HG03571 (cell line): ENCODE measurements at regions not wholly inside any gene's neighbourhood (a gene's known extent, or its start where the extent isn't known, plus 50 kb on each side); places are given as distances from the start of the nearest gene placed in this dataset.
"Not testable (repeated sequence)": the region's sequence is repeated elsewhere in the genome, so short reads cannot be mapped to it uniquely, and the experiment has no call there.

ENCODE experiments used
- ATAC-seq: cut with Tn5 transposase; IDR thresholded peaks from one replicate; pipeline ENCODE4 v1.9.1; 2021; ENCODE audit not compliant: unreplicated experiment

DNA sequence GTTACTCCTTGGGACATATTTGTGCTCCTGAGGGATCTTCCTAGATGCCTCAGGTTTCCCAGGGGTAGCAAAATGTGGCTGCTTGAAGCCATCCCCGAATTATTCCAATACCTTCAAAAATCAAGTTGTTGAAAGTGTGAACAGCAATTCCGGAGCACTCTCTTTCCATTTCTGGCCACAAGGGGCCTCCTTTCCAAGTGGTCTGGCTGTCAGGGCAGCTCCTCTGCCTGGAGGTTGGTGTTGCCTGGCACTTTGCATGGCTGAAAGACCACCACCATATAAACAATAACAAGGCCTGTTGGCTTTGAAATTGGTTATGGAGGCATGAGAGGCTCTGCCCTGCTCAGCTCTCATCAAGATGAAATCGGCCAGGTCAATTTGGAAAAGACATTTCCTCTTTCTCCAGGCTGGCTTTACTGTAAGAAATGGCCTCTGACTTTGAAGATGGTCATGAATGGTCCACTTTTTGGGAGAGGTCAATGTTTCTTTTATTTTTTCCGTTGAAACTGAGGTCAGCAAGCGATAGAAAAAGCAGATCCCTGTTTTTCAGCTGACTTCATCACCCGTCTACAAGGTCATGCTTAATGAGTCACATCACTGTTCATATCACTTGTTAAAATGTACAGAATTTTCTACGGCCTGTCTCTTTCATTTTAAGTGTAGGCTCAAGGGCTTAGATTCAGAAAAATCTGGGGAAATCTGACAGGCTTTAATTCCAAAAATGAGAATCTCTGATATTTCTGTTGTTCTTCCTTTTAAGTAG lies 481.1 kb upstream of the ZNF608 start:
- no peak for ATAC-seq

DNA sequence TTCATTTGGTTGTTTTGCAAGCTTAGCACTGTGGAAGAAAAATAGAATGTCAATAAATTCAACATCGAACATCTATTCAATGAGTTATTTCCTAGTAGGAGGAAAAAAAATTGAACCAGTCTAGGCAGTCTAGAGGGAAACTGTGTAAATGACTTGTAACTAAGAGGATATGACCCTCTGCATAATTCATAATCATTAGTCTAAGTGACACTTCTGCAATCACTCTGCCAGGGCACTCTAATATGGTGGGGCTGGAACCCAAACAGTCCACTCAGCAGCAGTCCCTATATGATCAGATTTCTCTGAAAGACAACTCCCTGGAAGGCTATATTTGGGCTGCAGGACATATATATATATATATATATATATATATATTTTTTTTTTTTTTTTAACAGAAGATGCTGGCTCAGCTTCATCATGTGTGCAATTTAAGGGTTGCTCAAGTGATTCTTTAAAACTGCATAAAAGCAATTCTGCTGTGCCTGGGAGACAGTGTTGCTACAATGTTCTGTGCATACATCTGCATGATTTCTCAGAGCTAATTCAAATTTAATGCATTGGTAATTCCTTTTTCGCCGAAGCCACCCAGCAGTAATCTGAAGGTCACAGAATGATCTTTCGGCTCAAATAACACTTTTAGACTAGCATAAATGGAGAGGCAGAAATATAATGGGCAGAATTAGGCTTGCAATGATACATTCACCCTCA lies 482.1 kb upstream of the ZNF608 start:
- ATAC-seq, result no peak

DNA sequence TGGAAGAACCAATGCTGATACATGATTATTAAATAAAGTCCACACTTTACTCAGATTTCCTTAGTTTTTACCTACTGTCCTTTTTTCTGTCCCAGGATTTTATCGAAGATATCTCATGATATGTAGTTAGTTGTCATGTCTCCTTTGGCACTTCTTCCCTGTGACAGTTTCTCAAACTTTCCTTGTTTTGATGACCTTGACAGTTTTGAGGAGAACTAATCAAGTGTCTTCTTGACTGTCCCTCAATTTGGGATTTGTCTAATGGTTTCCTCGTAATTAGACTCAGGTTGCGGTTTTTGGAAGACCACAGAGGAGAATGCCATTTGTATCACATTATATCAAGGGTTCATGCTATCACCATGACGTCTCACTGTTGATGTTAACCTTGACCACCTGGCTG lies 483.1 kb upstream of the ZNF608 start:
- no peak for ATAC-seq

DNA sequence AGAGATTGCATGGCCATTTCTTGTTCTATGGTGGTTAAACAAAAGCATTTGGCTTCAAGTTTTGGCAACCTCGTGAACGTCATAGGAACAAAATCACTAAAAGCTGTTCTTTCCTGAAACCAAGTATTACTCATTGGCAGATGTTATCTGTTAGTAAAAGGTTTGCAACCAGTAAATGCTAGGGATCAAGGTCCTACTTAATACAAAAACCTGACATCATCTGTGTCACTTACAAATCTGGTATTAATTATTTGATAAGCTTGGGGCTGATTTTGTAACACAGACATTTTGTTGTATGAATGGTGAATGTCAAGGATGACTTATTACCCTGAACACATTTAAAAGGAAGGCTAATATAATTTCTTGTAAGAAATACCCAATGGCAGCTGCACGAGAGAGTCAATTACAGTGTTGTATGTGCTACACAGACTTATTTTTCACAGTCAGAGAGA lies 486.4 kb upstream of the ZNF608 start:
- ATAC-seq, result no peak

DNA sequence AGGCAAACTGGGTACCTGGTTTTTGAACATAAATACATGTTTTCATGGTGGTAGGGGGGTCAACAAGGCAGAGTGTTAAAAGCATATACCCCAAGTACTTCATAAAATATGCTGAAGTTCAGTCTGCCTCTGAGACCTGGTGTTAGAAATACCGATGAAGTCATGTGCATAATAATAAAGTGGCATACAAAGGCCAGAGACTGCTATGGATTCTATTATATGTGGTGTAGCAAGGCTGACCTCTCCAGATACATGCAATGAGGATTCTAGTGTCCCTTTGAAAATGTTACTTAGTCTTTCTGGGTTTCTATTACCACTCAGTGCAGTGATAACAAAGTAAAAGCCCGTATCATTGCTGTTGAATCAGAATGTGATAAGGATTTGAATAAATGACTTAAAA lies 487.5 kb upstream of the ZNF608 start:
- ATAC-seq, result no peak

DNA sequence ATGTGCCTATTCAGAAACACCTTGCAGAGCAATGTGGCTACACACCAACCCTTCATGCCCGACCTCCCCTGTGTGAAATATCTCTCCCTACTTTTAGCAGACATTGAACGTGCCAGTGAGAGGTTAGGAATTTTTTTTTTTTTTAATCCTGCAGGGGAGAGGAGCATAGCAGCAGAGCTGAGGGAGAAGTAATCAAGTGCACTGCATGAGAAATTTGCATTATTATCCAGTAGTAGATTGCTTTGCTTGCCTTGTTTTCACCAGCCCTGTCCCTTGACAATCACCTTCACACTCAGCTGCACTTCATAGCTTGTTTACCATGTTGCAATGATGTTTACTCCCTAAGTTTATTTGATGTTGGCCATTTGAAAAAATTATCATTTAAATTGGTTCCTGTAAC lies 489.6 kb upstream of the ZNF608 start:
- ATAC-seq, result no peak

DNA sequence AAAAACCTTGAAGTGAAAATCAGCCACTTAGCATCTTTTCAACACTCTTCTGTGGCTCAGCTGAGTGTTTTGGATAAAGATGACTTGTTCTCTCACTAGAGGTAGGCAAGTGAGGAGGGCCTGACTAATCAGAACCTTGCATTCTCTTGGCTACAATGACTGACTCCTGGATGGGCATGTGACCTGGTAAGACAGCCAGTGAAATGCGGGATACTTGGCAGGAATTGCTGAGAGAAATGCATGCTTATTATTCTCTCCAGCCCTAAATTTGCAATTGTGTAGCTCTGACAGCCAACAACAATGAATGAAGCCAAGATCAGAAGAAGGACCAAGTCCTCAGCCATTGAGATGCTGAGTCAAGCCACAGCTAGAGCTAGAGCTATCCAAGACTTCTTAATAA lies 490.5 kb upstream of the ZNF608 start:
- ATAC-seq, result no peak

DNA sequence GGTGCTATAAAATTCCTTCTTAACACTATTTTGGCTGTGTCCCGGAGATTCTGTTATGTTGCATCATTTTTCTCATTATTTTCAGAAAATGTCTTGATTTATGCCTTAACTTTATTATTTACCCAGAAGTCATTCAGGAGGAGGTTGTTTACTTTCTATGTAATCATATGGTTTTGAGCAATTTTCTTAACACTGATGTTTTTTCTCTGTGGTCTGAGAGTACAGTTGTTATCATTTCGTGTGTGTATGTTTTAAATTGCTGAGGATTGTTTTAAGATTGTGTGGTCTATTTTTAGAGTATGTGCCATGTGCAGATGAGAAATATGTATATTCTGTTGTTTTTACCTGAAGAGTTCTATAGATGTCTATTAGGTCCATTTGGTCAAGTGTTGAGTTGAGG lies 498.1 kb upstream of the ZNF608 start:
- ATAC-seq, result no peak

DNA sequence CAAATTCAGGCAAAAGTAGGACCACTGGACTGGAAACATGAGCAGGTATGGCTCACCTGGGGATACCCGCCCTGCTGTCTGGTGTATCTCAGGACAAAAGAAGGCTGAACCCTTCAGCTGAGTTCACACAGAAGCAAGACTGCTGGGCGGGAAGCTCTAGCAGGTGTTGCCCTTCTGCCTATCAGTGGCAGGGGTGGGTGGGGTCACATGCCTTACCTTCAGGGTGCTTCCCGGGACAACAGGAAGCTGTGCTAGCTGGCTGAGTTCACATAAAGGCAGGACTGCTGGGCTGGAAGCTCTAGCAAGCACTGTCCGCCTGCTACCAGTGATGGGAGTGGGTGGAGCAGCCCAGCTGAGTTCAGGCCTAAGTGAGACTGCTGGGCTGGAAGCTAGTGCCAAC lies 498.8 kb upstream of the ZNF608 start:
- no peak for ATAC-seq

DNA sequence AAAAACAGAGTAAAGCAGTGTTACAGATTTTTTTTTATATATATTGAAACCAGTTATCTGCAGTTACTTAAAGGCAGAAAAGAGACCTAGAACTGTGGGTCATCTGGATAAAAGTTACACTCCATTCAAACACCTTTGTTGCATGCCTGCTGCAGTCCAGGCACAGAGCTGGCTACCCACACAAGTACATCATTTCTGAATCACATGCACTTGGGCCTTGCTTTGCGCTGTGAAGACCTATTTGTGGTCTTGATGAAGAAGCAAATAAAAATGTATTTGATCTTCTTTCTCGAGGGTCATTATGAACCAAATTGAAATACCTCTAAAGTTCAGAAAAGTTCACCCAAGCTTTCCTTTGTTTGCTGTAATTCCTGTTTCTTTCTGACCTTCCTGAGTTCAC lies 503.0 kb upstream of the ZNF608 start:
- ATAC-seq, result no peak

DNA sequence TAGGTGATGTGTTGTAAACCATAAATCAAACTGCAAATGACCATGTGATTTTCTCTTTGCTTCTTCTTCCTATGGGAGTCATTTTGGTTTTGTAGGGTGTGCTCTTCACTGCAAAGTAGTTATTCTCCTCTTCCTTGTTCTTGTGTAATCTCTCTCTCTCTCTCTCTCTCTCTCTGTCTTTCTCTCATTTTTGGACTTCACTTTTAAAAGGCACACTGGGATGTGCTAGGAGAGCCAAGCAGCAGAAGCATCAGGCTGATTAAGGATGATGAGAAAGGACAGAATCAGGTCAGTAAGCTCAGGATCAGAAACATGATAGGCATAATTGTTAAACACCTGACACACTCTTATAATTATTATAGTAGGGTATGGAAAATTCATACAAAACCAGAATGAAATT lies 505.3 kb upstream of the ZNF608 start:
- ATAC-seq, result no peak

DNA sequence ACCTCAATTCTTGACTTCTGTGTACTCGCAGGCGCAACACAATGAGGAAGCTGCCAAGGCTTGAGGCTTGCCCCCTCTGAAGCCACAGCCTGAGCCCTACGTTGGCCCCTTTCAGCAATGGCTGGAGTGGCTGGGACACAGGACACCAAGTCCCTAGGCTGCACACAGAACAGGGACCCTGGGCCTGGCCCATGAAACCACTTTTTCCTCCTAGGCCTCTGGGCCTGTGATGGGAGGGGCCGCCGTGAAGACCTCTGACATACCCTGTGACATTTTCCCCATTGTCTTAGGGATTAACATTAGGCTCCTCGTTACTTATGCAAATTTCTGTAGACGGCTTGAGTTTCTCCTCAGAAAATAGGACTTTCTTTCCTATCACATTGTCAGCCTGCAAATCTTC lies 507.2 kb upstream of the ZNF608 start:
- not testable (repeated sequence) for ATAC-seq

DNA sequence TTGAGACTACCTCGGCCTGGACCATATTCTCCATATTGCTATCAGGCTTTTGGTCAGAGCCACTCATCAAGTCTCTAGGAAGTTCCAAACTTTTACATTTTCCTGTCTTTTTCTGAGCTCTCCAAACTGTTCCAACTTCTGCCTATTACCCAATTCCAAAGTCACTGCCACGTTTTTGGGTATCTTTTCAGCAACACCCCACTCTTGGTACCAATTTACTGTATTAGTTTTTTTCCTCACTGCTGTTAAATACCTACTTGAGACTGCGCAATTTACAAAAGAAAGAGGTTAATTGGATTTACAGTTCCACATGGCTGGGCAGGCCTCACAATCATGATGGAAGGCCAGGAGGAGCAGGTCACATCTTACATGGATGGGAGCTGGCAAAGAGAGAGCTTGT lies 507.8 kb upstream of the ZNF608 start:
- no peak for ATAC-seq

DNA sequence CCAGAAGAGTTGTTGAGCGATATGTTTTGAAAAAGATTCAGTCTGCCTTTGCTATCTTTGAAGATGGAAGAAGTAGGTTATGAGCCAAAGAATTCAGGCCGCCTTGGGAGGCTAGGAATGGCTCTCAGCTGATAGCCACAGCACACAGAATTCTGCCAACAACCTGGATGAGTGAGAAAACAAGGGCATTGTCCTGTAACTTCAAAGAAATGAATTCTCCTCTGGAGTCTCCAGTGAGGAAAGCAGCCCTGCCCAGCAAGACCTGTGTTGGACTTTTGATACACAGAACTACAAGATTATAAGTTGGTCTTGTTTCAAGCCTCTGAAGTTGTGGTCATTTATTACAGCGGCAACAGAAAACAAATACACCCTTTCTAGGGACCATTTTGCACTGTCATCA lies 509.9 kb upstream of the ZNF608 start:
- no peak for ATAC-seq

DNA sequence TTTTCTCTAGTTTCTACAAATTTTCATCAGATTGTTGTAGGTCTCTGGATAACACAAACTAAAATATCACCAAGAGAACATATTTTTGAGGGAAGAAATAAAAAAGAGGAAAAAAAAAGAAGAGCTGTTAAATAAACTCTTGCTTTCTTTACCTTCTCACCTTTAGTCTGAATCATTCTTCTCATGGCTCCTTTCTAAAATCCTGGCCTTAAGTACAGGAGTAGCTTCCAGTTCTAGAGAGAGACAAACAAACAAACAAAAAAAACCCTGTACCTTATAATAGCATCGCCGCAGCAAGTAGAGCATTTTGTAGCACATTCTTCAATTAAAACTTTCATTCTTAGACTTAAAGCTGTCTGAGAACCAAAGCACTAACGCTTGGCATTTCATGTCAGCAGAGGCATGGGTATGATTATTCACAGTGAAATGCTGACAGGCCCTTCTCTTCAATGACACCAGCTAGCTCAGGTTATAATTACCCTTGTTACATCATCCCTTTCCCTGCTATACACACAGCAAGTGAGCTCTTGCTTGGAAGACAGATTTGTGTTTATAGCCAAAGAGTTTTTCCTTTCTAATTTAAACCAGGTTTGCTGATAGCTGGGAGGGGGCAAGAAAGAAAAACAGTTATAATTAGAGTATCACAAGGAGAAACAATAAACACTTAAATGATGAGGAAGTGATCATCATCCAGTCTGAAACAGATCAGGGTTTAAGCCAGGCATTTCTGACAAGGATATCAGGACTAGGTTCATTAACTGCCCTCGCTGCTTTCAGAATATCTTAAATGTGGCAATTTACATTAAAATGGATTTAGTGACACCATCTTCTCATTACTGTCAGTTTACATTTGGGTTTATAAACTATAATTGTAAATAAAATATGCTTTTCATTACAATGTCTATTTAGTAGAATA lies 510.9 kb upstream of the ZNF608 start:
- no peak for ATAC-seq

DNA sequence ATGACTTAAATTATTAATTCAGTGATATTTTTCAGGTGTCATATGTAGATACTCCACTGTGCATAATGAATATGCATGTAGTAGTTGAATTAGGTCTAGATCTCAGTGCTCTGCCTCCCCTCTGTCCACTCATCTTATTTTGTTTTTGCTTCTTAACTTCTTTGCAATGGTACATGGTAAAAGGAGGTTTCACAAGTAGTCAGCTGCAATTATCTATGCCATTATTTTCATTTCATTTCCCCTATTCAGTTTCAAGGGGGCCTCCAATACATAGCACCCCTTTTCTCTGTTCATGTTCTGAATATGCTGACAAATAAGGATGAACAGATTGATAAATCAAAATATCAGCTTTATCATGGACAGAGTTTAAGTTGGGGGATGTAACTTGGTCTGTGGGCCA lies 511.6 kb upstream of the ZNF608 start:
- no peak for ATAC-seq

DNA sequence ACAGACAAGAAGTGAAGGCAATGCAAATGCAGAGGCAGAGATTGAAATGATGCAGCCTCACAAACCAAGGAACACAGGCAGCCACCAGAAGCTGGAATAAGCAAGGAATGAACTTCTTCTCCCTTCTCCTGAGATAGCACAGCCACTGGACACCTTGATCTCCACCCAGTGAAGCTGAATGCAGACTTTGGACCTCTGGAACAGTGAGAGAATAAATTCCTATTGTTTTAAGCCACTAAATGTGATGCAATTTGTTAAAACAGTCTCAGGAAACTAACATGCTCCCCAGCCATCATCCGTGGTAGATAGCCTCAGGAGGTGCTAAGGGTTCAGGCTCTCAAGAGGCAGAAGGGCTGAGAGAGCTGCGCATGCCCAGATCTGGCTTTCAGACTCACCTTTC lies 512.2 kb upstream of the ZNF608 start:
- ATAC-seq, result no peak

DNA sequence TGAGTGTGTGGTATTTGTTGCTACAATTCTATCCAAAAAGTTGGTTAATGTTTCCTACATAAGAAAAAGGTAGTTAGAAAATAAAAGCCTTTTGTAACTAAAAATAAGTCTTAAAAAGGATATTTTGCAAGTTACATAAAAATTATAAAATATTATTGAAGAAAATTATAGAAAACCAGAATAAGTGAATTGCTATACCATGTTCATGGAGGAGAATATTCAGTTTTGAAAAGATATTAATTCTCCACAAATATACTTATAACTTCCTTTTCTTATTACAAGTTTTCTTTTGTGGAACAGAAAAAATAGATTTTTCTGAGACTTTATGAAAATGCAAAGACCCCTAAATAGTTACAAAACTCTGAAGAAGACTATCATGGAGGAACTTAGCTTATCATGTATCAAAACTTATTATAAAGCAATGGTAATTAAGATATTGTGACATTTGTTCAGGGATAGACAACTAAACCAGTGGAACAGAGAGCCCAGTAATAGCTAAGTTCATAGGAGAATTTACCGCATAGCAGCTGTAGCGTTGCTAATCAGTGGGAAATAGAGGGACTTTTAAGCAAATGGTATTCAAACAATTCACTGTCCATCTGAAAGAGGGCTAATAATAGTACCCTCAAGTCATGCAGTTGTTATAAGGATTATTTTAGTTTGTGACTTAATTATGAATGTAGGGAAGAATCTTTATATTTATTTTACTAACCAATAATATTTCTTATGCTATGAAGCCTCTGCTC lies 515.2 kb upstream of the ZNF608 start:
- ATAC-seq, result no peak

DNA sequence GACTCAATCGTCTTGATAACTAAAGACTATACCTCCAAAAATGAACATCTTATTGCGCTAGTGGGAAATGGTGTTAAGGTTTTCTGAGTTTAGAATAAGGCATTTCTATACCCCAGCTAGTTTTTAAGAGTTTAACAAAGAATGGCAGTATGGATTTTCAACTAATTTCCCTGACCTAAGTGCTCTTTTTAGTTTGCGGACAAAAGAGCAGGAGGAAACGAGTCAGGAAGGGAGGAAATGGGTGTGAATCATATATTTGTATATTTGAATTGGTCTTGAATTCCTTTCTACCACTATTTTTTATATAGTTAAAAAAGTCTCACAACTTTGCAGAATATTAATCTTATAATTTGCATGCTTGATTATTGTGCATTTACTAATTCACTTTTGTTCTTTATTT lies 516.3 kb upstream of the ZNF608 start:
- no peak for ATAC-seq

DNA sequence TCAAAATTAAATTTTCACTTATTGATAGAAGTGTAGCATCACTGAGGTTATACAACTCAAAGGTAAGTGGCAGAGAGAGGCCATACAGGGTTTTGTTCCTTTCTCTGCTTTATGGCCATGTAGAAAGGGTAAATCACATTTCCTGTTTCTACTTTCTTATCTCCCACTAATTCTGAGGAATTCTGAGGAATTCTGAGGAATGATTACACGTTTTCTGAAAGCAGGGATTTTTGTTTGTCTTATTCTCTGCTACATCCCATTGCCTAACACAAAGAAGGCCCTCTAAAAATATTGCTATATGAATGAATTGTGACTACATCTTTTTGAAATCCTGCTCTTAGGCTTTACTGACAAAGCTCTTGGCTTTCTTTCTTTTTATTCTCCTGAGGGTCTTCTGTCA lies 516.9 kb upstream of the ZNF608 start:
- no peak for ATAC-seq

DNA sequence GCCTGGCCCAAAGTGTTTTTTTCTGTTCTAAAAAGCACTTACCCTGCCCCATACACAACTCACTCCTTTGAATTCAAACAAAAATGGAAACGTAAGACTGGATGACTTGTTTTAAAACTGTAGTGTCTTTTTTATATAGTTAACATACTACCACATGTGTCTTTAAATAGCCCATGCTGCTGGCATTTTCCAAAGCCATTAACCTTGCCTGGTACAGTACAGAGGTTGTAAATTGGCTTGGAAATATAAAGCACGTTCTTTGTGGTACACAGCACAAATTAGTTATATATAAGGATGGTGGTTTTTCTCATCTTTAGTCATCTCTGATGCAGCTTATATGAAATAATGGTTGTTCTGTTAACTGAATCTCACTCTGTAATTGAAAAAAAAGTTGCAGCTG lies 519.7 kb upstream of the ZNF608 start:
- no peak for ATAC-seq
